LNCAP (cell line): ENCODE measurements at regions not wholly inside any gene's neighbourhood (a gene's known extent, or its start where the extent isn't known, plus 50 kb on each side); places are given as distances from the start of the nearest gene placed in this dataset.

ENCODE experiments used
- CTCF ChIP-seq: fragments of 450-650 bp; IDR thresholded peaks from 2 replicates; pipeline ENCODE4 v1.5.1; 2017; ENCODE audit warnings: mild to moderate bottlenecking

- TF ChIP-seq CTCF, result no peak
These were observed 96.5 kb upstream of the NCAM1 start for GRCh38 chr11:112864672-112865071.

- no peak for TF ChIP-seq CTCF
These were observed 89.2 kb upstream of the NCAM1 start for GRCh38 chr11:112871909-112872500.

- no peak for TF ChIP-seq CTCF
These were observed 86.2 kb upstream of the NCAM1 start for GRCh38 chr11:112874980-112875379.

GRCh38 chr11:112877581-112877980 lies 83.6 kb upstream of the NCAM1 start:
- no peak for TF ChIP-seq CTCF

- no peak for TF ChIP-seq CTCF
These were observed 83.1 kb upstream of the NCAM1 start for GRCh38 chr11:112878033-112878601.

- TF ChIP-seq CTCF, result no peak
These were observed 80.7 kb upstream of the NCAM1 start for GRCh38 chr11:112880495-112880894.

- no peak for TF ChIP-seq CTCF
These were observed 79.8 kb upstream of the NCAM1 start for GRCh38 chr11:112881461-112881860.
